ENCODE measurements at regions not wholly inside any gene's neighbourhood (a gene's known extent, or its start where the extent isn't known, plus 50 kb on each side); places are given as distances from the start of the nearest gene placed in this dataset.

DNA sequence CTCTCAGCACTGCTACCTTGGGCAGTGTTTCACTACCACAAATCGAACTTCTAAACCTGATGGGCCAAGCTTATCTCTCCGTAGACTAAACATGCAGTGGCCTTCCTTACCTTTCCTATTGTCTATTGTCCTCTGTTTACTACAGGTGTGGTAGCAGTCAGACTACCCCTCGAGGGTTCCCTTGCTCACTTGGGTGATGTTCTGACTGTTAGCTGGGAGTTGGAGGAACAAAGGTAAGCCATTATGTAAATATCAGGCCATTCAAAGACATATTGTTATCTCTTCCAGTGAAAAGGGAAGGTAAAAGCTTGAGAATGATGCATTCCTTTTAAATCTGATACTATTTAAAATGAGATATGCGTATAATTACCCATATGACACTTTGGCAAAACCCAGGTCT, 828.3 kb upstream of the EEF2KMT start:
- ATAC-seq (ENCODE audit: insufficient number of reproducible peaks, low FRiP score, low read depth): no peak
- DNase-seq (ENCODE audit: low spot score): no peak
- no peaks in the 10 kb centered on the region for H3K4me1 ChIP-seq (ENCODE audit: control insufficient read depth in 1 of 2, low read depth in 2 of 2)
- no peak overlapping the region for H3K27ac ChIP-seq
- H3K4me3 ChIP-seq: no peak overlapping the region
- H3K9me3 ChIP-seq: no peaks in the 10 kb centered on the region
- TF ChIP-seq, protein P1, sequence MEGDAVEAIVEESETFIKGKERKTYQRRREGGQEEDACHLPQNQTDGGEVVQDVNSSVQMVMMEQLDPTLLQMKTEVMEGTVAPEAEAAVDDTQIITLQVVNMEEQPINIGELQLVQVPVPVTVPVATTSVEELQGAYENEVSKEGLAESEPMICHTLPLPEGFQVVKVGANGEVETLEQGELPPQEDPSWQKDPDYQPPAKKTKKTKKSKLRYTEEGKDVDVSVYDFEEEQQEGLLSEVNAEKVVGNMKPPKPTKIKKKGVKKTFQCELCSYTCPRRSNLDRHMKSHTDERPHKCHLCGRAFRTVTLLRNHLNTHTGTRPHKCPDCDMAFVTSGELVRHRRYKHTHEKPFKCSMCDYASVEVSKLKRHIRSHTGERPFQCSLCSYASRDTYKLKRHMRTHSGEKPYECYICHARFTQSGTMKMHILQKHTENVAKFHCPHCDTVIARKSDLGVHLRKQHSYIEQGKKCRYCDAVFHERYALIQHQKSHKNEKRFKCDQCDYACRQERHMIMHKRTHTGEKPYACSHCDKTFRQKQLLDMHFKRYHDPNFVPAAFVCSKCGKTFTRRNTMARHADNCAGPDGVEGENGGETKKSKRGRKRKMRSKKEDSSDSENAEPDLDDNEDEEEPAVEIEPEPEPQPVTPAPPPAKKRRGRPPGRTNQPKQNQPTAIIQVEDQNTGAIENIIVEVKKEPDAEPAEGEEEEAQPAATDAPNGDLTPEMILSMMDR (IDR thresholded peaks at IDR 0.05): no peak
- H3K36me3 ChIP-seq: no peaks in the 10 kb centered on the region
- H3K27me3 ChIP-seq (replicated peaks; ENCODE audit: insufficient read depth): no peaks in the 10 kb centered on the region

DNA sequence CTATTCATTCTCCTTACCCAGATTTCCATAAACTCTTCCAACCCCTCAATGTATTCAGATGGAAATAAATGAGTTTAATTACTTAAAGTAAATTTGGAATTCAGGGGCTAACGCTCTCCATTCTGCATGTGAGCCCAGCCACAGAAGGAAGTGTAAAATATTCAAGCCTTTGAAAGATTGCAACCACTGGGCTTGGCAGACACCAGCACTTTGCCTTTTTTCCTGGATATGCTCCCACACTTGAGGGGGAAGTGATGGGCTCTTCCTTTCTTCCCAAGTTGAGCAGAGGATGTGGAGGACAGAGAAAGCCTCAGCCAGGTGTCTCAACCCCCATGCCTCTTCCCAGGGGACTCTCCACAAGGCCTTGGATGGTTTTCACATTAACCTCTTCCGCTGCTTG, 825.1 kb upstream of the EEF2KMT start:
- Histone ChIP-seq H3K27ac (no peak overlapping the region), H3K4me3 (no peak overlapping the region), H3K4me1 (ENCODE audit: control insufficient read depth in 1 of 2, low read depth in 2 of 2) (no peaks in the 10 kb centered on the region), H3K9me3 (no peaks in the 10 kb centered on the region), H3K36me3 (no peaks in the 10 kb centered on the region), H3K27me3 (replicated peaks; ENCODE audit: insufficient read depth) (no peaks in the 10 kb centered on the region)
- TF ChIP-seq, protein P1 (IDR thresholded peaks at IDR 0.05): no peak
- DNase-seq (ENCODE audit: low spot score) (no peak), ATAC-seq (ENCODE audit: insufficient number of reproducible peaks, low FRiP score, low read depth) (no peak)

DNA sequence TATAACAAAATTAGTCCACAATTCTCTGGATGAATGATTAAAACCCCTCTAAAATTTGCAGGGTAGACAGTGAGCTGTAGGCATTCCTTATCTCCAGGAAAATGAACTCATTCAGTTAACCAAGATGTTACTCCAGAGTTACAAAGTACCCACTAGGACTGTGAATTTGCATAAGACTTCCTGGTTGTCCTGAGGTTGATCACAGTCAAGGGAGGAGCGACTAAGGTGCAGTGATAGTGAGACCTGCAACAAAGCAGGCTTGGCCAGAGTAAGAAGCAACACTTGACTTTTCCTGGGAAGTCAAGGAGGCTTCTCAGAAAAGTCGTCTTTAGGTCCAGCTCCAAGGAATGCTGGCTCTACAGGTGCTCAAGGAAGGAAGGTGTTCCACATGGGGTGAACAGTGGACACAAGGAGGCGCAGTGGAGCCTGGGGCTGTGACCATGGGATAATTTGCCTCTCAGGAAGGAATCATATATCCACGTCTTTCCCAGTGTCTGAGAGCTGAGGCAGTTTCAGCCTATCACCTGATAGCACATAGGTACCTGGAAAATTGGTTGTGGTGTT, 821.1 kb upstream of the EEF2KMT start:
- no peak overlapping the region for H3K4me3 ChIP-seq
- no peak for ATAC-seq (ENCODE audit: insufficient number of reproducible peaks, low FRiP score, low read depth)
- no peak for DNase-seq (ENCODE audit: low spot score)
- TF ChIP-seq, protein P1 (IDR thresholded peaks at IDR 0.05): no peak
- no peaks in the 10 kb centered on the region for H3K4me1 ChIP-seq (ENCODE audit: control insufficient read depth in 1 of 2, low read depth in 2 of 2)
- no peaks in the 10 kb centered on the region for H3K36me3 ChIP-seq
- no peak overlapping the region for H3K27ac ChIP-seq
- no peaks in the 10 kb centered on the region for H3K27me3 ChIP-seq (replicated peaks; ENCODE audit: insufficient read depth)
- H3K9me3 ChIP-seq: no peaks in the 10 kb centered on the region

DNA sequence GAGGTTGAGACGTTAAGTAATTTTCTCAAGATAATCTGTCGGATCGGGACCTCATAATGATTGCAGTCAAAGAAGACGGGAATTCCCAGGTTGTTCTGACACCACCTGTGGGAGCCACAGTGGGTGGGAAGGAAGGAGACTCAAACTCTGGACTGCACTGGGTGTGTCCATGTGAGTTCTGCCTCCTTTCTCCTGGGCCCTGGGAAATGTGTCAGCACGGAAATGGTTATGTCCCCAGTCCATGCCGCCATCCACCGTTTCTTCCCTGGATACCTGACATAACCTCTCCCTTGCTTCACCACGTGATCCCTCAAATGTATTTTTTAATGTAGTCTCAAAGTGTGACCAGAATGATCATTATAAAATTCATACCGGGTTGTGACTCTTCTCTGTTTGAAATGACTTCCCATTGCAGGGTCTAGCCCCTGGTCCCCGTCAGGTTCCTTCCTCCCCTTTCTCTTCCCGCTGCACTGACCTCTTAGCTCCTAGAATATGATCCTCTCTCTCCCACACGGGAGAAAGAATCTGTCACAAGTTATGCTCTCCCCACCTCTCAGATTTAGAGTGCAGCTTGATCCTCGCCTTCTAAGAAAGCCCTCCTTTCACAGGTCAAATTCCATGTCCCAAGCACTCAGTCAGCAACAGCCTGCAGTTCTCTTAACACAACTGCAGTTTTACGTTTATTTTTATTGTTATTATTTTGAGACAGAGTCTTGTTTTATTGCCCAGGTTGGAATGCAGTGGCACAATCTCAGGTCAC, 820.0 kb upstream of the EEF2KMT start:
- H3K9me3 ChIP-seq: no peaks in the 10 kb centered on the region
- TF ChIP-seq, protein P1 (IDR thresholded peaks at IDR 0.05): no peak
- no peaks in the 10 kb centered on the region for H3K4me1 ChIP-seq (ENCODE audit: control insufficient read depth in 1 of 2, low read depth in 2 of 2)
- H3K4me3 ChIP-seq: no peak overlapping the region
- no peaks in the 10 kb centered on the region for H3K27me3 ChIP-seq (replicated peaks; ENCODE audit: insufficient read depth)
- DNase-seq (ENCODE audit: low spot score): no peak
- H3K36me3 ChIP-seq: no peaks in the 10 kb centered on the region
- H3K27ac ChIP-seq: no peak overlapping the region
- ATAC-seq (ENCODE audit: insufficient number of reproducible peaks, low FRiP score, low read depth): no peak

DNA sequence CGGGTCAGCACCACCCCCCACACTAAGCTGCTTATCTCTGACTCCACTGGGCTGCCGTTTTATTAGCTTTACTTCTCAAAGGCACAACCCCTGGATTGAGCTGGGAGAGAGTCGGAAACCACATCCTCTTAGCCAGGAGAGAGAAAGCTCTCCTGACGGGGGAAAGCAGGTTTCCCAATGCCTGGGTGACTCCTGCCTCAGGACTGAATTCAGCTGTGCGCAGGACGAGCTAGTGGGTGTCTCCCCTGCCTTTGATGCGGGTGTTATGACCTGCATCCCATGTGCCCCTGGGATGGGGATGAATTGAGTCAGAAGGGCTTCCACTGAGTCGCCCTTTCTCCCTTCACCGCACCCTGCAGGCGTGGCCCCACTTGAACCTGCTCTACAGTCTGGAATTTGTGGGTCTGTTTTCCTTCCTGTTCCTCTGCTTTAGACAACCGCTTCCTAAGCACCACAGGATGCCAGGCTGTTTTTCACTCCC, 819.2 kb upstream of the EEF2KMT start:
- ATAC-seq (ENCODE audit: insufficient number of reproducible peaks, low FRiP score, low read depth) (no peak), DNase-seq (ENCODE audit: low spot score) (no peak)
- Histone ChIP-seq H3K27me3 (replicated peaks; ENCODE audit: insufficient read depth) (no peaks in the 10 kb centered on the region), H3K4me1 (ENCODE audit: control insufficient read depth in 1 of 2, low read depth in 2 of 2) (no peaks in the 10 kb centered on the region), H3K4me3 (no peak overlapping the region), H3K9me3 (no peaks in the 10 kb centered on the region), H3K27ac (no peak overlapping the region), H3K36me3 (no peaks in the 10 kb centered on the region)
- TF ChIP-seq, protein P1 (IDR thresholded peaks at IDR 0.05): no peak

Data from thoracic aorta (tissue), 2 donors.